Tibial nerve (tissue), 4 donors: ENCODE measurements at regions not wholly inside any gene's neighbourhood (a gene's known extent, or its start where the extent isn't known, plus 50 kb on each side); places are given as distances from the start of the nearest gene placed in this dataset.

Experiments
- EP300 ChIP-seq, 2 donors: sonication (generic); formaldehyde crosslinking; IDR thresholded peaks; one replicate each; pipeline ENCODE4 v1.6.1; 2017; ENCODE audit warnings: antibody characterized with exemption in 2 of 2, mild to moderate bottlenecking in 1 of 2
- TF ChIP-seq, protein P1 (sequence below), 5 experiments: fragments of 200-600 bp in 3 of 5; fragments of 450-650 bp in 2 of 5; sonication (generic) in 3 of 5; IDR thresholded peaks; one replicate each; pipeline ENCODE4 v1.5.1; 2016 to 2019; ENCODE audit warnings: antibody characterized with exemption in 5 of 5, mild to moderate bottlenecking in 3 of 5, moderate library complexity in 2 of 5

DNA sequence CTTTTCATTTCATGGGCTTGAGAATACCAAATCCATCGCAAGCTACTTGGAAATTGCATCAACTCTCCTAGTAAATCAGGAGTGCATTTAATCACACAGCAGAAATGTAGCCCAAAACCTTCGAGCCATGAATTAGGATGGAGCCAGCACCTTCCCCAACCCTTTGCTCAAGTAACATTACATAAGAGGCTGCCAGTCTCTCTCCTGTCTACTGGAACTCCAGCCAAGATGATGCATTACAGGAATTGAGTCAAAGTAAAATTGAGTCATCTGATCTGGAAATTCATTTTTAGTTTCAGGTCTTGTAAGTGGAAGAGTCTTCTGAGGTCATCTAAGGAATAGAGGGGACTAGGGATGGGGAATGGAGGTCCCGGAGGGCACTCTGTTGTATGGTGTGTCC is 69.7 kb upstream of the FHIP2A start:
- TF ChIP-seq, protein P1, sequence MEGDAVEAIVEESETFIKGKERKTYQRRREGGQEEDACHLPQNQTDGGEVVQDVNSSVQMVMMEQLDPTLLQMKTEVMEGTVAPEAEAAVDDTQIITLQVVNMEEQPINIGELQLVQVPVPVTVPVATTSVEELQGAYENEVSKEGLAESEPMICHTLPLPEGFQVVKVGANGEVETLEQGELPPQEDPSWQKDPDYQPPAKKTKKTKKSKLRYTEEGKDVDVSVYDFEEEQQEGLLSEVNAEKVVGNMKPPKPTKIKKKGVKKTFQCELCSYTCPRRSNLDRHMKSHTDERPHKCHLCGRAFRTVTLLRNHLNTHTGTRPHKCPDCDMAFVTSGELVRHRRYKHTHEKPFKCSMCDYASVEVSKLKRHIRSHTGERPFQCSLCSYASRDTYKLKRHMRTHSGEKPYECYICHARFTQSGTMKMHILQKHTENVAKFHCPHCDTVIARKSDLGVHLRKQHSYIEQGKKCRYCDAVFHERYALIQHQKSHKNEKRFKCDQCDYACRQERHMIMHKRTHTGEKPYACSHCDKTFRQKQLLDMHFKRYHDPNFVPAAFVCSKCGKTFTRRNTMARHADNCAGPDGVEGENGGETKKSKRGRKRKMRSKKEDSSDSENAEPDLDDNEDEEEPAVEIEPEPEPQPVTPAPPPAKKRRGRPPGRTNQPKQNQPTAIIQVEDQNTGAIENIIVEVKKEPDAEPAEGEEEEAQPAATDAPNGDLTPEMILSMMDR (IDR thresholded peaks at IDR 0.05): no peak
- TF ChIP-seq EP300 (IDR thresholded peaks at IDR 0.05): peak in 1 of 2 donors; percentile 23
